GM21786 (cell line): ENCODE measurements at regions not wholly inside any gene's neighbourhood (a gene's known extent, or its start where the extent isn't known, plus 50 kb on each side); places are given as distances from the start of the nearest gene placed in this dataset.

Experiments used
- ATAC-seq: cut with Tn5 transposase; IDR thresholded peaks from one replicate; pipeline ENCODE4 v1.9.1; 2021; ENCODE audit not compliant: unreplicated experiment

GRCh38 chr5:89380635-89381034, 497.7 kb upstream of the MEF2C start:
- no peak for ATAC-seq

- no peak for ATAC-seq
Observed at GRCh38 chr5:89377767-89378455, 494.9 kb upstream of the MEF2C start.

- ATAC-seq = no peak
Observed at GRCh38 chr5:89374818-89375521, 492.0 kb upstream of the MEF2C start.

- peak; percentile 55 for ATAC-seq
Observed at GRCh38 chr5:89374144-89374784, 491.3 kb upstream of the MEF2C start.

GRCh38 chr5:89372176-89372575, 489.2 kb upstream of the MEF2C start:
- no peak for ATAC-seq

- ATAC-seq = no peak
Observed at GRCh38 chr5:89371646-89372045, 488.7 kb upstream of the MEF2C start.

GRCh38 chr5:89359046-89359445, 476.1 kb upstream of the MEF2C start:
- ATAC-seq = no peak

- ATAC-seq = peak; percentile 74
Observed at GRCh38 chr5:89353837-89354551, 471.0 kb upstream of the MEF2C start.

- no peak for ATAC-seq
Observed at GRCh38 chr5:89351975-89352374, 469.0 kb upstream of the MEF2C start.

GRCh38 chr5:89351222-89351621, 468.2 kb upstream of the MEF2C start:
- no peak for ATAC-seq

- ATAC-seq = no peak
Observed at GRCh38 chr5:89350684-89351083, 467.7 kb upstream of the MEF2C start.

GRCh38 chr5:89349246-89349980, 466.4 kb upstream of the MEF2C start:
- ATAC-seq = no peak

GRCh38 chr5:89346573-89346972, 463.6 kb upstream of the MEF2C start:
- no peak for ATAC-seq

- peak; percentile 91 for ATAC-seq
Observed at GRCh38 chr5:89343666-89344065, 460.7 kb upstream of the MEF2C start.

GRCh38 chr5:89342106-89342876, 459.3 kb upstream of the MEF2C start:
- ATAC-seq = peak; percentile 28

- ATAC-seq = no peak
Observed at GRCh38 chr5:89338935-89339334, 456.0 kb upstream of the MEF2C start.

- no peak for ATAC-seq
Observed at GRCh38 chr5:89336111-89336510, 453.1 kb upstream of the MEF2C start.

GRCh38 chr5:89330140-89330539, 447.2 kb upstream of the MEF2C start:
- ATAC-seq = no peak

GRCh38 chr5:89327608-89328007, 444.6 kb upstream of the MEF2C start:
- ATAC-seq = no peak

- ATAC-seq = no peak
Observed at GRCh38 chr5:89324990-89325389, 442.0 kb upstream of the MEF2C start.
